A549 (cell line): ENCODE measurements at regions not wholly inside any gene's neighbourhood (a gene's known extent, or its start where the extent isn't known, plus 50 kb on each side); places are given as distances from the start of the nearest gene placed in this dataset.

Source experiments
- NR3C1 ChIP-seq: fragments of >200 bp; sonication (Bioruptor Twin); formaldehyde crosslinking; IDR thresholded peaks from 3 replicates; pipeline ENCODE4 v1.6.1; 2017
- RAD21 ChIP-seq, 2 experiments: fragments of >200 bp in 1 of 2; sonication (Bioruptor Twin) in 1 of 2; formaldehyde crosslinking in 1 of 2; IDR thresholded peaks in 1 of 2; conservative IDR thresholded peaks in 1 of 2; 2 replicates in 1 of 2; 3 replicates in 1 of 2; pipeline ENCODE4 v1.6.1; 2012 to 2018; ENCODE audit warnings: inconsistent platforms in 1 of 2
- ZSCAN20 ChIP-seq: fragments of 250-450 bp; sonication (Bioruptor Pico); IDR thresholded peaks from 2 replicates; pipeline ENCODE4 v1.8.0; 2022; ENCODE audit warnings: mild to moderate bottlenecking, moderate library complexity
- TF ChIP-seq, protein P1 (sequence below): fragments of >200 bp; sonication (Bioruptor Twin); formaldehyde crosslinking; IDR thresholded peaks from 3 replicates; pipeline ENCODE4 v1.5.1; 2016

DNA sequence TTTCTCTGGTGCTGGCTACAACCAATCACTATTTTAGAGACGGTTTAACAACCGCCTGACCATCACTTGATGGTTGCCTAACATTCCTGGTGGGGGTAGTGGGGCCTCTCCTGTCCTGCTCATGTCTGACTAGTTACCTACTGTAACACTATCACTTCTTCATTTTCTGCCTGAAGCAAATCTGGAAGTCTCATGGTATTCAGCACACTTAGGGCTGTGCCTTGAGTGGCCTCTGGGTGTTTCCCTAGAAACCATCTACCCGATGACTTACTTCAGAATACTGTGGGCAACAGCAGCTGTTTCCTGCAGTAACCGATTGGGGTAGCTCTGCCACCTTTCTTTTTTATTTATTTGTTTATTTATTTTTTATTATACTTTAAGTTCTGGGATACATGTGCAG, 880.1 kb upstream of the INTU start:
- TF ChIP-seq, protein P1, sequence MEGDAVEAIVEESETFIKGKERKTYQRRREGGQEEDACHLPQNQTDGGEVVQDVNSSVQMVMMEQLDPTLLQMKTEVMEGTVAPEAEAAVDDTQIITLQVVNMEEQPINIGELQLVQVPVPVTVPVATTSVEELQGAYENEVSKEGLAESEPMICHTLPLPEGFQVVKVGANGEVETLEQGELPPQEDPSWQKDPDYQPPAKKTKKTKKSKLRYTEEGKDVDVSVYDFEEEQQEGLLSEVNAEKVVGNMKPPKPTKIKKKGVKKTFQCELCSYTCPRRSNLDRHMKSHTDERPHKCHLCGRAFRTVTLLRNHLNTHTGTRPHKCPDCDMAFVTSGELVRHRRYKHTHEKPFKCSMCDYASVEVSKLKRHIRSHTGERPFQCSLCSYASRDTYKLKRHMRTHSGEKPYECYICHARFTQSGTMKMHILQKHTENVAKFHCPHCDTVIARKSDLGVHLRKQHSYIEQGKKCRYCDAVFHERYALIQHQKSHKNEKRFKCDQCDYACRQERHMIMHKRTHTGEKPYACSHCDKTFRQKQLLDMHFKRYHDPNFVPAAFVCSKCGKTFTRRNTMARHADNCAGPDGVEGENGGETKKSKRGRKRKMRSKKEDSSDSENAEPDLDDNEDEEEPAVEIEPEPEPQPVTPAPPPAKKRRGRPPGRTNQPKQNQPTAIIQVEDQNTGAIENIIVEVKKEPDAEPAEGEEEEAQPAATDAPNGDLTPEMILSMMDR, result no peak
- TF ChIP-seq RAD21 (conservative IDR thresholded peaks at IDR 0.05 in 1 of 2, IDR thresholded peaks at IDR 0.05 in 1 of 2), result no peak
- TF ChIP-seq ZSCAN20, result no peak
- TF ChIP-seq NR3C1, result no peak
